Panc1 (cell line): ENCODE measurements at regions not wholly inside any gene's neighbourhood (a gene's known extent, or its start where the extent isn't known, plus 50 kb on each side); places are given as distances from the start of the nearest gene placed in this dataset.
"Not testable (repeated sequence)": the region's sequence is repeated elsewhere in the genome, so short reads cannot be mapped to it uniquely, and the experiment has no call there.

Experiments
- POLR2AphosphoS5 ChIP-seq: IDR thresholded peaks from 2 replicates; pipeline ENCODE4 v1.6.1; 2012; ENCODE audit warnings: mild to moderate bottlenecking, low read depth, low read length, moderate library complexity
- TF ChIP-seq, protein P1 (sequence below): fragments of 450-650 bp; IDR thresholded peaks from 2 replicates; pipeline ENCODE4 v1.5.1; 2017; ENCODE audit warnings: mild to moderate bottlenecking
- TF ChIP-seq, protein P2 (sequence below), 2 experiments: IDR thresholded peaks; 2 replicates each; pipeline ENCODE4 v1.6.1; 2011 to 2012; ENCODE audit warnings: low read depth in 2 of 2, control low read depth in 1 of 2, low read length in 1 of 2, mild to moderate bottlenecking in 1 of 2, moderate library complexity in 1 of 2; ENCODE audit not compliant: insufficient read depth in 1 of 2

DNA sequence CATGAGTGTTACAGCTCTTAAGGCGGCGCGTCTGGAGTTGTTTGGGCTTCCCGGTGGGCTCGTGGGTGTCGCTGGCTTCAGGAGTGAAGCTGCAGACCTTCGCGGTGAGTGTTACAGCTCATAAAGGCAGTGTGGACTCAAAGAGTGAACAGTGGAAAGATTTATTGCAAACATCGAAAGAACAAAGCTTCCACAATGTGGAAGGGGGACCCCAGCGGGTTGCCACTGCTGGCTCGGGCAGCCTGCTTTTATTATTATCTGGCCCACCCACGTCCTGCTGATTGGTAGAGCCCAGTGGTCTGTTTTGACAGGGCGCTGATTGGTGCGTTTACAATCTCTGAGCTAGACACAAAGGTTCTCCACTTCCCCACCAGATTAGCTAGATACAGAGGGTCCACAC is 405.7 kb downstream of the HLX start:
- TF ChIP-seq, protein P1, sequence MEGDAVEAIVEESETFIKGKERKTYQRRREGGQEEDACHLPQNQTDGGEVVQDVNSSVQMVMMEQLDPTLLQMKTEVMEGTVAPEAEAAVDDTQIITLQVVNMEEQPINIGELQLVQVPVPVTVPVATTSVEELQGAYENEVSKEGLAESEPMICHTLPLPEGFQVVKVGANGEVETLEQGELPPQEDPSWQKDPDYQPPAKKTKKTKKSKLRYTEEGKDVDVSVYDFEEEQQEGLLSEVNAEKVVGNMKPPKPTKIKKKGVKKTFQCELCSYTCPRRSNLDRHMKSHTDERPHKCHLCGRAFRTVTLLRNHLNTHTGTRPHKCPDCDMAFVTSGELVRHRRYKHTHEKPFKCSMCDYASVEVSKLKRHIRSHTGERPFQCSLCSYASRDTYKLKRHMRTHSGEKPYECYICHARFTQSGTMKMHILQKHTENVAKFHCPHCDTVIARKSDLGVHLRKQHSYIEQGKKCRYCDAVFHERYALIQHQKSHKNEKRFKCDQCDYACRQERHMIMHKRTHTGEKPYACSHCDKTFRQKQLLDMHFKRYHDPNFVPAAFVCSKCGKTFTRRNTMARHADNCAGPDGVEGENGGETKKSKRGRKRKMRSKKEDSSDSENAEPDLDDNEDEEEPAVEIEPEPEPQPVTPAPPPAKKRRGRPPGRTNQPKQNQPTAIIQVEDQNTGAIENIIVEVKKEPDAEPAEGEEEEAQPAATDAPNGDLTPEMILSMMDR = not testable (repeated sequence)
- TF ChIP-seq, protein P2, sequence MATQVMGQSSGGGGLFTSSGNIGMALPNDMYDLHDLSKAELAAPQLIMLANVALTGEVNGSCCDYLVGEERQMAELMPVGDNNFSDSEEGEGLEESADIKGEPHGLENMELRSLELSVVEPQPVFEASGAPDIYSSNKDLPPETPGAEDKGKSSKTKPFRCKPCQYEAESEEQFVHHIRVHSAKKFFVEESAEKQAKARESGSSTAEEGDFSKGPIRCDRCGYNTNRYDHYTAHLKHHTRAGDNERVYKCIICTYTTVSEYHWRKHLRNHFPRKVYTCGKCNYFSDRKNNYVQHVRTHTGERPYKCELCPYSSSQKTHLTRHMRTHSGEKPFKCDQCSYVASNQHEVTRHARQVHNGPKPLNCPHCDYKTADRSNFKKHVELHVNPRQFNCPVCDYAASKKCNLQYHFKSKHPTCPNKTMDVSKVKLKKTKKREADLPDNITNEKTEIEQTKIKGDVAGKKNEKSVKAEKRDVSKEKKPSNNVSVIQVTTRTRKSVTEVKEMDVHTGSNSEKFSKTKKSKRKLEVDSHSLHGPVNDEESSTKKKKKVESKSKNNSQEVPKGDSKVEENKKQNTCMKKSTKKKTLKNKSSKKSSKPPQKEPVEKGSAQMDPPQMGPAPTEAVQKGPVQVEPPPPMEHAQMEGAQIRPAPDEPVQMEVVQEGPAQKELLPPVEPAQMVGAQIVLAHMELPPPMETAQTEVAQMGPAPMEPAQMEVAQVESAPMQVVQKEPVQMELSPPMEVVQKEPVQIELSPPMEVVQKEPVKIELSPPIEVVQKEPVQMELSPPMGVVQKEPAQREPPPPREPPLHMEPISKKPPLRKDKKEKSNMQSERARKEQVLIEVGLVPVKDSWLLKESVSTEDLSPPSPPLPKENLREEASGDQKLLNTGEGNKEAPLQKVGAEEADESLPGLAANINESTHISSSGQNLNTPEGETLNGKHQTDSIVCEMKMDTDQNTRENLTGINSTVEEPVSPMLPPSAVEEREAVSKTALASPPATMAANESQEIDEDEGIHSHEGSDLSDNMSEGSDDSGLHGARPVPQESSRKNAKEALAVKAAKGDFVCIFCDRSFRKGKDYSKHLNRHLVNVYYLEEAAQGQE (IDR thresholded peaks at IDR 0.05; ENCODE audit: insufficient read depth in 1 of 2, low read depth in 2 of 2, low read length in 1 of 2) = not testable (repeated sequence)
- not testable (repeated sequence) for TF ChIP-seq POLR2AphosphoS5
